ENCODE measurements at regions not wholly inside any gene's neighbourhood (a gene's known extent, or its start where the extent isn't known, plus 50 kb on each side); places are given as distances from the start of the nearest gene placed in this dataset.
"Not testable (repeated sequence)": the region's sequence is repeated elsewhere in the genome, so short reads cannot be mapped to it uniquely, and the experiment has no call there.

- DNase-seq: not testable (repeated sequence)
These were observed 54.1 kb upstream of the NBPF9 start for GRCh38 chr1:149157409-149157808.

DNA sequence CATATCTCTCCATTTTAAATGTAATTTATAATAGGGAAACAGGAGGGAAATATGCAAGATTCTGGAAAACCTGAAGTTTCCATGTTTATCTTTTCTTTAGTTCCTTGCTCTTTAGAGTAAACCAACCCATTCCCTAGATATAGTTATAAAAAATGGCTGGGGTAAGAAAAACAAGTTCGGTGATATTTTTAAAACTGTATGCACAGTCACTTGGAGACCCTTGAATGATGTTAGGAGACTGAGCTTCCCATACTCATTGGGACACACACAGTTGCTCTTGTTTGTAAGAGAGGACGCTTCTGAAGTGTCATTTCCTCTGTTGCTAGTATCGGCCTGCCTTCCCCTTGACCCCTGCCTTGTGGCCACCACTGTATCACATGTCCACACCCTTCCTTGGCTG lies 55.0 kb upstream of the NBPF9 start:
- not testable (repeated sequence) for DNase-seq

DNA sequence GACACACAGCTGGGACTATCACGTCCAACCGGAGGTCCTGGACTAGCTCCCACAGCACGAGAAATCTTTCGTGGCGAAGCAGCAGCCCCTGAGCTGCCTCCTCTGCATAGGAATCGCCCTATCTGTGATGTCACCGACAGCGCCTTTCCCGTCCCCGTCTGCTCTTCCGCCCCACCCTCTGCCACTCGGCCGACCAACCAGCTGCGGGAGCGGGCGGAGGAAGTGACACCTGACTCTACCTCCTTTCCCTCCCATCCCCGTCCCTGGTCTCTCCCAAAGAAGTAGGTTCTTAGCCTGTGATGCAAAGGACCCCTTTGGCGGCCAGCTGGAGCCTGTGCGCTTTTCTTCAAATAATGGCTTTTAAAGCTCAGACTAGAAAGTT lies 59.7 kb upstream of the NBPF9 start:
- not testable (repeated sequence) for DNase-seq

DNA sequence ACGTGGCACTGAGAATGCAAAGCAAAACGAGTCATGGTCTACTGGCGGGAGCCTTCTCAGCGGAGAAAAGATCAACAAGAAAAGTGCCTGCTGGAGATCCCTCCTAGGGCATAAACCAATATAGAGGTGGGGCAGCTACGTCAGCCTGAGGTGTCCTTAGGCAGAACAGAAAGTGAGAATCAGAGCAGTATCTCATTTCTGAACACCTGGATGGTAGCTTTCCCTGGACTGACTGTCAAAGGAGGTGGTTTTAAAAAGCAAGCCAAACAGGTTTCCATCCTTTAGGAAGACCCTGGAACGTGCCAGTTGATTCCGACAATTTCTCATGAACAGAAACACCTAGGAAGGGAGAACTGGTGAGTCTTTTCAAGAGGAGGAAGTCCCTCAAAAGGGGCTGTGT lies 71.4 kb upstream of the NBPF9 start:
- not testable (repeated sequence) for DNase-seq

DNA sequence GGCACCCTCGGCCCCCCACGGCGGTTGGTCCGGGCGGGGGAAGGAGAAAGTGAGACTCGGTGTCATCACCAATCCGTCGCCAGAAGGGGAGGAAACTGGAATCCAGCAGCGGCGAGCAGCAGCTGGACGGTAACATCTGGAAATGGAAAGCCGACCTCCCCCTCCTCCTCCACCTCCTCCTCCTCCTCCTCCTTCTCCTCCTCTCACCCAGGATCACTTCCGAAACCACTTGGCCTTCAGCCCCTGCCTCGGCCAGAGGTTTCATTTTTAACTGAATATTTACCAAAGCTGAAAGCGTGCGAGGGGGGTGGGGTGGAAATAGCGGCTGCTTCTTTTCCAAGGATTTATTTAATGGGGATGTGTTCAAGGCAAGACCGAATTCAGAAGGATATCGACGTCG lies 72.5 kb upstream of the NBPF9 start:
- DNase-seq: not testable (repeated sequence)

GRCh38 chr1:149176453-149177316 lies 73.3 kb upstream of the NBPF9 start:
- peak; percentile 45 for DNase-seq

GRCh38 chr1:149190742-149191141 lies 87.4 kb upstream of the NBPF9 start:
- not testable (repeated sequence) for DNase-seq

GRCh38 chr1:149196651-149197050 lies 93.3 kb upstream of the NBPF9 start:
- DNase-seq: not testable (repeated sequence)

DNA sequence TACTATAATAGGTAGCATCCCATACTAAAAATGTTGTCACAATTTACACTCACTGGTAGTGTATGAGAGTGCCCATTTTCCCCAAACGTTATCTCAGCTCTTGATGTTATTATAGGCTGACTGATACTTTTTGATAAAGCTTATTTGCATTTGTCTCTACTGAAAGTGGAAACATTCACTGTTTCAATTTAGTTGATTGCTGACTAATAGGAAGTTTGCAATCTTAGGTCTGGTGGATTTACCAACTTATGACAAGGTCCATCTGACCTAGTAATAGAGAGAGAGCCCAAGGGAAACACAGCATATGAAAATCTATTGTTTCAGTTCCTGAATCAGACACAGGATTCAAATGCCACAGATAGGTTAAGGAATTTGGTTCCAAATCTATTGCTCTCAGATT lies 97.2 kb upstream of the NBPF9 start:
- DNase-seq: peak; percentile 7

DNA sequence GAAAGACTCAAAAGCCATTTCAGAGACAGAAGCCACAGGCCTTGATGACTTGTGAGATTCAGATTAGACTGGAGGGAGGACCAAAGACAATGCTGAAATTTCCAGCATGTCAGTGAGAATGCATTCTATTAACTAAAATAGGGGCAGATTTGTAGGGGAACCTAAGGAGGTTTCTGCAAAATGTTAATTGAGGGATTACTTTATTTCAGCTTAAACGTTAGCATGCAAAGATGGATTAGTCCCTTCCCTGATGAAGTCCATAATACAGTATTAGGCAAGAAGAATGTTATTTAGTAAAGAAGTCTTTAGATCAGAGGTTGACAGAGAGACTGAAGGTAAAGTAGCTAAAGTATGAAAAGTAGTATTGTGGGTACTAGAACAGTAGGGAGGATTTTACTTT lies 98.9 kb upstream of the NBPF9 start:
- DNase-seq: not testable (repeated sequence)

DNA sequence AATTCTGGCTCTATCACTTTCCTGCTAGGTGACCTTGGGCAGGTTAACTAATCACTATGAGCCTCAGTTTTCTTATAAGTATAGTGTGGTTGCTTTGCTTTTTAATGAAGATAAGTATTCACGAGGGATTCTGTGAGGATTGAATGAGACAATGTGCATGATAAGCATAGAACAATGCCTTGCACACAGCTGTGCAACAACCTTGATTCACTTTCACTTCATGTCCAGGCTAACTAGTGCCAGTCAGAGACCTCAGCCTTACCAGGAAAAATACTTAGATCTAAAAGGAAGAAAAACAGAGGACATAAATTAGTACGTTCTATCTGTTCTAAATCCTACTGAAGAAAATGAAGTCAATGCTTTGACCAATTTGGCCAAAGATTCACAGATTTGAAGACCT lies 101.0 kb upstream of the NBPF9 start:
- not testable (repeated sequence) for DNase-seq

- not testable (repeated sequence) for DNase-seq
These were observed 105.5 kb upstream of the NBPF9 start for GRCh38 chr1:149208836-149209235.

GRCh38 chr1:149211757-149212420 lies 108.5 kb upstream of the NBPF9 start:
- not testable (repeated sequence) for DNase-seq

DNA sequence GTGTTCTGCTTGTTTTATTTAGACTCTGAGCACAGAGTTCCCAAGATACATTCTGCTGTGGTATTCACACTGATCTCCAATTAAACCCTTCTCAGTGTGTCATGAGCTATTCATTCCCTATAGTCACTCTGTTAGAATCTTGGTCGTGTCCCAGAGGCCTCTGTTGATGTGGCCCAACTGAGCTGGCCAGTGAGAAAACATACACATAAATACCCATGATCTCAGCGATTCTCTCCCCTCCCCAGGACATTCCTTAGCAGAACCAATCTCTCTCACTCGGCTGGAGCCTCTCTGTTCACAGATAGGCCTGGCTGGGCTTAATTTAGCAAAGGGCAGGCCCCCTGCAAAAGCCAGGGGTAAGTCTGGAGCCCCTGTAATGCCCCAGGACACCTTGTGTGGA lies 109.6 kb upstream of the NBPF9 start:
- DNase-seq: not testable (repeated sequence)

- DNase-seq: not testable (repeated sequence)
These were observed 110.3 kb upstream of the NBPF9 start for GRCh38 chr1:149213673-149214072.

GRCh38 chr1:149218080-149218988 lies 115.0 kb upstream of the NBPF9 start:
- DNase-seq: not testable (repeated sequence)

DNA sequence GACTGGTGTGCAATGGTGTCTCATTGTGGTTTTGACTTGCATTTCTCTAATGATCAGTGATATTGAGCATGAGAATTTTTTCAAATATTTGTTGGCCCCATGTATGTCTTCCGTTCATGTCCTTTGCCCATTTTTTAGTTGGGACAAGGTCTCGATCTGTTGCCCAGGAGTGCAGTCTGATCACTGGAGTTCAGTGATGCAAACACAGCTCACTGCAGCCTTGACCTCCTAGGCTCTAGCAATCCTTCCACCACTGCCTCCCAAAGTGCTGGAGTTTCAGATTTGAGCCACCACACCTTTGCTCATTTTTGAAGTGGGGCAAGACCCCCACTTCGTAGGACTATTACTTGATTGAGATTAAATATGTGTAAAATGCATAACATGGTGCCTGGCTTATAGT lies 116.2 kb upstream of the NBPF9 start:
- not testable (repeated sequence) for DNase-seq

- DNase-seq: not testable (repeated sequence)
These were observed 117.2 kb upstream of the NBPF9 start for GRCh38 chr1:149220463-149221074.

DNA sequence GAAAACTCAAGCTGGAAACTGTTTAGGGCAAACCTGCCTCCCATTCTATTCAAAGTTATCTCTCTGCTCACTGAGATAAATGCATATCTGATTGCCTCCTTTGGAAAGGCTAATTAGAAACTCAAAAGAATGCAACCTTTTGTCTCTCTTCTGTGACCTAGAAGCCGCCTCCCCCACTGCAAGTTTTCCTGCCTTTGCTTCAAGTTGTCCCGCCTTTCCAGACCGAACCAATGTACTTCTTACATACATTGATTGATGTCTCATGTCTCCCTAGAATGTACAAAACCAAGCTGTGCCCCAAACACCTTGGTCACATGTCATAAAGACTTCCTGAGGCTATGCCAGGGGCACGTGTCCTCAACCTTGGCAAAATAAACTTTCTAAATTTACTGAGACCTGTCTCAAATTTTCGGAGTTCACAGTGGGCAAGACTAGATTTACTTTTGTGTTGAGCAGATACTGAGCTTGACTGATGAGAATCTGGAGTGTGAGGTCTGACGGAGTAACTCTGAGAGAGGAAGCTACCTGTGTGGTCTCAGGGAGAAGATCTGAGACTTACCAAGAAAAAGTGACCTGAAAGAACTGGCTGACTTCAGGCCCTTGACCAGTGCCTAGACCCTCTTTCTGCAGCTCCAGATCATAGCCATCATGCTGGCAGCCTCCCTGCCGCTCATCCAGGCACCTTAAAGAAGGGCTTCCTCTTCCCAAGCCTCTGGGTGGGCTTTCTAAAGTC lies 124.7 kb upstream of the NBPF9 start:
- DNase-seq: not testable (repeated sequence)

DNA sequence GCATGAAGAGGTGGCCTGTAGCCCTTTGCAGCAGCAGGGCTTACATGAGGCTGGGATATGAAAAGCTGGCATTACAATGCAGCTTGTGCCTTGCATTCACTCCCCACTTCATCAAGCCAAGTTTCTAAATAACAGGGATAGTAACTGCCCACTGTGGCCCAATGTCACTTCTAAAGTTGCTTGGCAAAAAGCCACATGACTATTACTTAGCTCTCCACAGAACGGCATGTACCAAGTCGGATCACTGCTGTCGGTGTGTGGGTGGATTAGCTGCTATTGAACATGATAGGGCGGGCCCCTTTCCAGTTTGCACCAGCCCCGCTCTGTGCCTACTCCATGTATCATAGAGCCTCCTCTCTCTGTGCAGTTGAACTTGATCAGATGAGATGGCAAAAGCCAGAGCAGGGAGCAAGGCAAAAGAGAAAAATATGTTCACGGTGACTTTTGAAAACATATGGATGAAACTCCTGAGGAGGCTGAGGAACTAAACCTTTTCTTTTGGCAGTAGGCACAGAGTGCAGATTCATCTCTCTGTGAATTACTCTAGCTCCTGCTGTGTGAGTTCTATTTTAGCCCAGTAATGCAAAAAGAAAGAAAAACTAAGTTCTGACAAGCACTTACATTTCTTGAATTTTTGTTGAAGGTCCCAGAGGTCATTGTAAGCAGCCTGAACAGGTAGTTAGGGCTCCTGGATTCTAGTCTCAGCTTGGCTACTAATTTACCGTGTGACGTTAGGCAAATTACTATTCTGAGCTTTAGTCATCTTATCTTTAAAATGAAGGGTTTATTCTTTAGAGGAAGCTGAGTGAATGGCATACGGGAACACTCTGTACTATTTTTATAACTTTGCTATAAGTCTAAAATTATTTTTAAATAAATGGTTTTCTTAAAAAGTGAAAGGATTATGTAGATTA lies 125.6 kb upstream of the NBPF9 start:
- DNase-seq: not testable (repeated sequence)

DNA sequence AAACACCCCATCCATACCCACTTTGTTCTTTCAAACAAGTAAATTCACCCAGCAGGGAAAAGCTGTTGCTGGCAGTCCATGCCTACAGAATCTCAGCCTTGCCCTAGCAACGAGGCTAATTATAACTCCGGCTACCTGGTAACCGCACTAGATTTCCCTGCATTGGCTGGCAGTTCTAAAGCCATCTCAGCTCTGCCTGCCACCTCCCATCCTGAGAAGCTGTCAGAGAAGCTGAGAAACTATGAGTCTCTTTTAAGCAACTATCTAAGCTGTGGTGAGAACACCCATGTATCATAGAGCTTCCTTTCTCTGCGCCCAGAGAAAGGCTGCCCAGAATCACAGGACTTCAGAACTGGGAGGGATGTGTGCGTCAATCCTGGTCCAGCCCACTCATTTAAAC lies 126.5 kb upstream of the NBPF9 start:
- DNase-seq: not testable (repeated sequence)

Measured in fibroblast of skin of right quadriceps (primary cell).